Spleen (tissue), 11 donors: ENCODE measurements at regions not wholly inside any gene's neighbourhood (a gene's known extent, or its start where the extent isn't known, plus 50 kb on each side); places are given as distances from the start of the nearest gene placed in this dataset.

Source experiments
- DNase-seq: peaks from one replicate; pipeline ENCODE4 v3.0.0-alpha.2; 2020
- H3K27ac ChIP-seq, 8 donors: fragments of 200-600 bp; sonication (generic) in 7 of 8; 1 replicate in 4 of 8; 2 replicates in 4 of 8; pipeline versions ENCODE4 v1.5.0 to v1.8.0; 2016 to 2021; ENCODE audit warnings: inconsistent platforms in 4 of 8, mild to moderate bottlenecking in 4 of 8, moderate library complexity in 1 of 8
- H3K27me3 ChIP-seq, 7 donors: fragments of 200-600 bp; sonication (generic) in 6 of 7; replicated peaks in 1 of 7; 1 replicate in 4 of 7; 2 replicates in 3 of 7; pipeline versions ENCODE4 v1.5.0 to v1.8.0; 2016 to 2021; ENCODE audit warnings: inconsistent platforms in 3 of 7, mild to moderate bottlenecking in 1 of 7
- H3K36me3 ChIP-seq, 6 donors: fragments of 200-600 bp; sonication (generic) in 5 of 6; 1 replicate in 4 of 6; 2 replicates in 2 of 6; pipeline versions ENCODE4 v1.5.0 to v1.8.0; 2016 to 2021; ENCODE audit warnings: inconsistent platforms in 2 of 6
- H3K4me1 ChIP-seq, 6 donors: fragments of 200-600 bp; sonication (generic) in 5 of 6; 1 replicate in 3 of 6; 2 replicates in 3 of 6; pipeline versions ENCODE4 v1.5.0 to v1.8.0; 2016 to 2021; ENCODE audit warnings: inconsistent platforms in 3 of 6
- H3K4me3 ChIP-seq, 8 donors: fragments of 200-600 bp; sonication (generic) in 7 of 8; 1 replicate in 4 of 8; 2 replicates in 4 of 8; pipeline versions ENCODE4 v1.5.0 to v1.8.0; 2016 to 2021; ENCODE audit warnings: inconsistent platforms in 4 of 8, mild to moderate bottlenecking in 4 of 8, moderate library complexity in 2 of 8
- H3K9me3 ChIP-seq, 8 donors: fragments of 200-600 bp; sonication (generic) in 7 of 8; 1 replicate in 4 of 8; 2 replicates in 4 of 8; pipeline versions ENCODE4 v1.5.0 to v1.8.0; 2016 to 2021; ENCODE audit warnings: inconsistent platforms in 4 of 8
- POLR2A ChIP-seq, 3 donors: fragments of 450-650 bp; IDR thresholded peaks; one replicate each; pipeline ENCODE4 v1.5.1; 2017; ENCODE audit warnings: antibody characterized with exemption in 3 of 3, mild to moderate bottlenecking in 1 of 3
- POLR2AphosphoS5 ChIP-seq, 3 donors: sonication (generic); formaldehyde crosslinking; IDR thresholded peaks; one replicate each; pipeline ENCODE4 v1.5.1; 2017; ENCODE audit warnings: antibody characterized with exemption in 3 of 3
- WGBS, 5 donors: extraction: QIAGEN DNeasy Blood & Tissue Kit in 3 of 5; methylation state at CpG; one replicate each; pipeline versions ENCODE4 v1.1.5 to v1.1.7; 2013 to 2018; 5-methylcytosine and 5-hydroxymethylcytosine counted together
- intact Hi-C: fragments of 100-400 bp; cut with DNase I; formaldehyde crosslinking; loops from one replicate; pipeline ENCODE4 v1.15.0; 2023; ENCODE audit warnings: low total_unique reads
- TF ChIP-seq, protein P1 (sequence below), 11 experiments: fragments of 200-600 bp in 7 of 11; fragments of 450-650 bp in 4 of 11; sonication (generic) in 4 of 11; IDR thresholded peaks in 8 of 11; conservative IDR thresholded peaks in 3 of 11; 1 replicate in 7 of 11; 2 replicates in 4 of 11; pipeline versions ENCODE4 v1.4.0 to v1.8.0; 2016 to 2021; ENCODE audit warnings: antibody characterized with exemption in 11 of 11, inconsistent platforms in 4 of 11, mild to moderate bottlenecking in 1 of 11
- donor health status: healthy with polysubstance abuse.
- donor health status: DM: no; HTN: no; CAD: no; lungs with moderate emphysema.
- donor health status: DM: no; HTN: no; CAD: no.
- donor health status: Bipolar disorder and iron deficiency.
- donor health status: healthy.
- donor health status: DM: no; HTN: no; CAD: no.
- donor health status: DM: yes; HTN: yes; CAD: no.

DNA sequence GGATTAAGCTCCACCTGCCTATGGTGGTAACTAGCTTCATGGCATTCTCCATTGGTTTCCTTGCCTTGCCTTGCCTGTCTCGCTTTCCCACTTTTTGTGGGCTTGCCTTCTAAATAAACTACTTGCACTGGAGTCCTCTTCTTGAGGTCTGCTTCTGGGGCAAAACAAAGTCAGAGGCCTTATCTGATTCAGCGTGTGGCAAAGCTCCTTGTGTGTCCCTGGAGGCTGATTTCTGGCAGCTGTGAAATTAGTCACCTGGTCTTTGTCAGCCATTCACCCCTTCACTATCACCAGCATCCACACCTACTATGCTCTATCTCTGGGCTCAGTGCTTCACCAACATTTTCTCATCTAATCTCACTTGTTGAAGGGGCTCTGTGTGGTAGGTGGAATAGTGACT is 176.2 kb downstream of the SEC61B start:
- Histone ChIP-seq H3K27ac (no peak overlapping the region), H3K36me3 (no peaks in the 10 kb centered on the region), H3K27me3 (peaks cover 0 to 3% (median 0%) of the 10 kb centered on the region in 7 donors), H3K4me1 (no peaks in the 10 kb centered on the region), H3K9me3 (no peaks in the 10 kb centered on the region), H3K4me3 (no peak overlapping the region)
- intact Hi-C loops: no loop called here
- 57 to 79% (median 69%) methylated on average over 2 of the region's 2 CpGs for WGBS, 5 donors
- no peak for TF ChIP-seq POLR2AphosphoS5 (IDR thresholded peaks at IDR 0.05)
- TF ChIP-seq, protein P1, sequence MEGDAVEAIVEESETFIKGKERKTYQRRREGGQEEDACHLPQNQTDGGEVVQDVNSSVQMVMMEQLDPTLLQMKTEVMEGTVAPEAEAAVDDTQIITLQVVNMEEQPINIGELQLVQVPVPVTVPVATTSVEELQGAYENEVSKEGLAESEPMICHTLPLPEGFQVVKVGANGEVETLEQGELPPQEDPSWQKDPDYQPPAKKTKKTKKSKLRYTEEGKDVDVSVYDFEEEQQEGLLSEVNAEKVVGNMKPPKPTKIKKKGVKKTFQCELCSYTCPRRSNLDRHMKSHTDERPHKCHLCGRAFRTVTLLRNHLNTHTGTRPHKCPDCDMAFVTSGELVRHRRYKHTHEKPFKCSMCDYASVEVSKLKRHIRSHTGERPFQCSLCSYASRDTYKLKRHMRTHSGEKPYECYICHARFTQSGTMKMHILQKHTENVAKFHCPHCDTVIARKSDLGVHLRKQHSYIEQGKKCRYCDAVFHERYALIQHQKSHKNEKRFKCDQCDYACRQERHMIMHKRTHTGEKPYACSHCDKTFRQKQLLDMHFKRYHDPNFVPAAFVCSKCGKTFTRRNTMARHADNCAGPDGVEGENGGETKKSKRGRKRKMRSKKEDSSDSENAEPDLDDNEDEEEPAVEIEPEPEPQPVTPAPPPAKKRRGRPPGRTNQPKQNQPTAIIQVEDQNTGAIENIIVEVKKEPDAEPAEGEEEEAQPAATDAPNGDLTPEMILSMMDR (IDR thresholded peaks at IDR 0.05 in 8 of 11, conservative IDR thresholded peaks at IDR 0.05 in 3 of 11): no peak
- no peak for TF ChIP-seq POLR2A (IDR thresholded peaks at IDR 0.05)
- no peak for DNase-seq

DNA sequence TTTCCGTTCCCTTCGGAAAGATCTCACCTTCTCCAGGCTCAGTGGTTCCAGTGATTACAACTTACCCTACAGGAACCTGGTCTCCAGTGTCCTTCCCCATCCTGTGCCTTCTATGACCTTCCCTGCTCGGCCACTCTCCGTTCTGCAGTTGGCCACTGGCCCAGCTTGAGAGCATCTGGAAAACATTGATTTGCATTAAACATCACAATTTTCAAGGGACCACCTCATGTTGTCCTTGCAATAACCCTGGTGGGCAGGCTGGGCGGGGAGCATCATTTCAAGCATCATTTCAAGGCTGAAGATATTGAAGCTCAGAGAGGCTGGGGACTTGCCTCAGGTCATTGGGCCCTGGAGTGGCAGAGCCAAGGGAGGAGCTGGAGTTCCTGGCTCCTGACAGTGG is 177.4 kb downstream of the SEC61B start:
- no peak for TF ChIP-seq POLR2AphosphoS5 (IDR thresholded peaks at IDR 0.05)
- TF ChIP-seq, protein P1 (IDR thresholded peaks at IDR 0.05 in 8 of 11, conservative IDR thresholded peaks at IDR 0.05 in 3 of 11): no peak
- TF ChIP-seq POLR2A (IDR thresholded peaks at IDR 0.05): no peak
- H3K4me3 ChIP-seq: no peak overlapping the region
- intact Hi-C loops: no loop called here
- no peaks in the 10 kb centered on the region for H3K4me1 ChIP-seq
- no peak for DNase-seq
- 84 to 93% (median 87%) methylated on average over 5 of the region's 5 CpGs for WGBS, 5 donors
- no peak overlapping the region for H3K27ac ChIP-seq
- H3K9me3 ChIP-seq: no peaks in the 10 kb centered on the region
- no peaks in the 10 kb centered on the region for H3K36me3 ChIP-seq
- H3K27me3 ChIP-seq: peaks cover 0 to 3% (median 0%) of the 10 kb centered on the region in 7 donors

GRCh38 chr9:99400184-99400731 is 178.2 kb downstream of the SEC61B start:
- Histone ChIP-seq H3K36me3 (no peaks in the 10 kb centered on the region), H3K27ac (no peak overlapping the region), H3K9me3 (no peaks in the 10 kb centered on the region), H3K4me3 (no peak overlapping the region), H3K27me3 (peaks cover 0 to 3% (median 0%) of the 10 kb centered on the region in 7 donors), H3K4me1 (no peaks in the 10 kb centered on the region)
- TF ChIP-seq, protein P1 (IDR thresholded peaks at IDR 0.05 in 8 of 11, conservative IDR thresholded peaks at IDR 0.05 in 3 of 11): no peak
- TF ChIP-seq POLR2AphosphoS5 (IDR thresholded peaks at IDR 0.05): no peak
- TF ChIP-seq POLR2A (IDR thresholded peaks at IDR 0.05): no peak
- no peak for DNase-seq
- intact Hi-C loops: no loop called here
- 75 to 90% (median 86%) methylated on average over 5 of the region's 5 CpGs for WGBS, 5 donors

DNA sequence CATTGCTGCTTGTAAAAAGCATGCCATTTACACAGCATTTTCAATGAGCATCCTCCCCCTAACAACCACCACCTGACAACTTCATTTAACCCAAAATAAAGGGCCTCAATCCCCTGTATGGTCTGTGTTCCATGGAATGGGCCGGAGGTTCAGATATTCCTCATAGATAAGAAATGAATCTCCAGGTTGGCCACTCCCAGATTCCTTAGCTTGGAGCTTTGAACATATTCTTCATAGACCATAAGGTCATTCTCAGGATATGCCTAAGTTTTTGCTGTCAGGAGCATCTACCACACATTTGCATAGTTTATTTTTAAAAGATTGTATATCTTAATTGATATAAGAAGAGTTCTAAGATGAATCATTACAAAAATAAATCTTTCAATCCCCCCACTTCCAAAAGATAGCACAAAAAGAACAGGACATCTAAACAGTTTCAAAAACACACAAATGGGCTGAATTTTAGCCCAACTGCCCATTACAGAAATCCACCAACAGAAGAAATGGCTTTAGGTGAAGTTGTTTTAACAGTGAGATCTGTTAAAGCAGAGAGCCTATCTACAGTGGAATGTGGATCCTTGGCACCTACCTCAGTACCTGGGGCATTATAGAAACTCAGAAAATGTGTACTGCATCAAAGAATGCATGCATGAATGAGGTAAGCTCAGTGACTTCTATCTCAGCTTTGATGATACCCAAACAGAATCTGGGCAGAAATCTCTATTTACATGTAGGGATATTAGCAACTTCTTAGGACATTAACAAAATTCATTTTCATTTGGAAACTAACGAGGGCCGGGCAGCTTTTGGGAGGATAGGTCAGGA is 179.8 kb downstream of the SEC61B start:
- no peaks in the 10 kb centered on the region for H3K9me3 ChIP-seq
- intact Hi-C loops: no loop called here
- TF ChIP-seq, protein P1 (IDR thresholded peaks at IDR 0.05 in 8 of 11, conservative IDR thresholded peaks at IDR 0.05 in 3 of 11): no peak
- TF ChIP-seq POLR2AphosphoS5 (IDR thresholded peaks at IDR 0.05) (no peak), POLR2A (IDR thresholded peaks at IDR 0.05) (no peak)
- H3K27me3 ChIP-seq: peaks cover 0 to 3% (median 0%) of the 10 kb centered on the region in 7 donors
- no peak overlapping the region for H3K27ac ChIP-seq
- no peak overlapping the region for H3K4me3 ChIP-seq
- no peak for DNase-seq
- 70 to 83% (median 79%) methylated on average over 3 of the region's 3 CpGs for WGBS, 5 donors
- H3K36me3 ChIP-seq: no peaks in the 10 kb centered on the region
- no peaks in the 10 kb centered on the region for H3K4me1 ChIP-seq
